Left lung (tissue), 4 donors: ENCODE measurements at regions not wholly inside any gene's neighbourhood (a gene's known extent, or its start where the extent isn't known, plus 50 kb on each side); places are given as distances from the start of the nearest gene placed in this dataset.

ENCODE experiments used
- ATAC-seq: fragments of 200-7000 bp; cut with Tn5 transposase; one replicate; pipeline ENCODE4 v1.9.1; 2020; ENCODE audit warnings: moderate library complexity
- DNase-seq, 4 donors: peaks; one replicate each; pipeline ENCODE4 v3.0.0-alpha.2; 2013 to 2020
- H3K27ac ChIP-seq, 2 donors: fragments of 200-600 bp; sonication (generic) in 1 of 2; one replicate each; pipeline versions ENCODE4 v1.5.0 to v1.8.0; 2020 to 2021
- H3K27me3 ChIP-seq, 2 donors: fragments of 200-600 bp; sonication (generic) in 1 of 2; one replicate each; pipeline versions ENCODE4 v1.5.0 to v1.8.0; 2020 to 2021
- H3K36me3 ChIP-seq, 2 donors: fragments of 200-600 bp; sonication (generic) in 1 of 2; one replicate each; pipeline versions ENCODE4 v1.5.0 to v1.8.0; 2020 to 2021
- H3K4me1 ChIP-seq, 2 donors: fragments of 200-600 bp; one replicate each; pipeline ENCODE4 v1.8.0; 2021
- H3K4me3 ChIP-seq, 2 donors: fragments of 200-600 bp; sonication (generic) in 1 of 2; one replicate each; pipeline versions ENCODE4 v1.5.0 to v1.8.0; 2020 to 2021; ENCODE audit warnings: mild to moderate bottlenecking in 1 of 2
- H3K9me3 ChIP-seq, 2 donors: fragments of 200-600 bp; sonication (generic) in 1 of 2; one replicate each; pipeline versions ENCODE4 v1.5.0 to v1.8.0; 2020 to 2021
- CTCF ChIP-seq, 2 donors: fragments of 200-600 bp; sonication (generic) in 1 of 2; IDR thresholded peaks; one replicate each; pipeline versions ENCODE4 v1.5.0 to v1.8.0; 2021; ENCODE audit warnings: antibody characterized with exemption in 2 of 2
- intact Hi-C, 2 donors: fragments of 100-400 bp; cut with DNase I; formaldehyde crosslinking; loops; one replicate each; pipeline versions ENCODE4 v1.11.2 to v1.14.2; 2022
- donor health status: DM: no; HTN: yes; CAD: no.
- donor health status: DM: no; HTN: no; CAD: no.

GRCh38 chr20:60199866-60200265 lies 241.6 kb downstream of the CDH26 start:
- Histone ChIP-seq H3K36me3 (no peaks in the 10 kb centered on the region), H3K27ac (no peak overlapping the region), H3K27me3 (no peaks in the 10 kb centered on the region), H3K4me3 (no peak overlapping the region), H3K4me1 (no peaks in the 10 kb centered on the region), H3K9me3 (no peaks in the 10 kb centered on the region)
- DNase-seq (no peak), ATAC-seq (no peak)
- intact Hi-C loops, result no loop called here
- TF ChIP-seq CTCF (IDR thresholded peaks at IDR 0.05), result no peak

- Histone ChIP-seq H3K4me1 (no peaks in the 10 kb centered on the region), H3K27me3 (no peaks in the 10 kb centered on the region), H3K36me3 (no peaks in the 10 kb centered on the region), H3K9me3 (no peaks in the 10 kb centered on the region), H3K4me3 (no peak overlapping the region), H3K27ac (no peak overlapping the region)
- TF ChIP-seq CTCF (IDR thresholded peaks at IDR 0.05), result no peak
- no peak for ATAC-seq
- DNase-seq, result no peak
- intact Hi-C loops, result no loop called here
Measured at GRCh38 chr20:60200305-60200918, 242.2 kb downstream of the CDH26 start.

- no peak for DNase-seq
- no peak for ATAC-seq
- Histone ChIP-seq H3K4me1 (no peaks in the 10 kb centered on the region), H3K27ac (no peak overlapping the region), H3K36me3 (no peaks in the 10 kb centered on the region), H3K9me3 (no peaks in the 10 kb centered on the region), H3K4me3 (no peak overlapping the region), H3K27me3 (no peaks in the 10 kb centered on the region)
- no peak for TF ChIP-seq CTCF (IDR thresholded peaks at IDR 0.05)
- intact Hi-C loops, result no loop called here
Measured at GRCh38 chr20:60201198-60201835, 243.1 kb downstream of the CDH26 start.

GRCh38 chr20:60202046-60202445 lies 243.8 kb downstream of the CDH26 start:
- intact Hi-C loops, result no loop called here
- Histone ChIP-seq H3K27me3 (no peaks in the 10 kb centered on the region), H3K4me1 (no peaks in the 10 kb centered on the region), H3K36me3 (no peaks in the 10 kb centered on the region), H3K9me3 (no peaks in the 10 kb centered on the region), H3K27ac (no peak overlapping the region), H3K4me3 (no peak overlapping the region)
- no peak for DNase-seq
- no peak for TF ChIP-seq CTCF (IDR thresholded peaks at IDR 0.05)
- no peak for ATAC-seq

- ATAC-seq, result no peak
- no peak for DNase-seq
- Histone ChIP-seq H3K9me3 (no peaks in the 10 kb centered on the region), H3K36me3 (no peaks in the 10 kb centered on the region), H3K27me3 (no peaks in the 10 kb centered on the region), H3K27ac (no peak overlapping the region), H3K4me1 (no peaks in the 10 kb centered on the region), H3K4me3 (no peak overlapping the region)
- no peak for TF ChIP-seq CTCF (IDR thresholded peaks at IDR 0.05)
- intact Hi-C loops, result no loop called here
Measured at GRCh38 chr20:60203451-60203850, 245.2 kb downstream of the CDH26 start.
